ENCODE measurements at regions not wholly inside any gene's neighbourhood (a gene's known extent, or its start where the extent isn't known, plus 50 kb on each side); places are given as distances from the start of the nearest gene placed in this dataset.
A peak's percentile ranks its signal among the peaks of the same experiment; 100 is the strongest.
"Not testable (repeated sequence)": the region's sequence is repeated elsewhere in the genome, so short reads cannot be mapped to it uniquely, and the experiment has no call there.

- DNase-seq (ENCODE audit: low read depth, low spot score) = no peak
These were observed 95.3 kb upstream of the SGK1 start for GRCh38 chr6:134413241-134413643.

- DNase-seq (ENCODE audit: low read depth, low spot score) = no peak
These were observed 92.6 kb upstream of the SGK1 start for GRCh38 chr6:134410541-134410940.

DNA sequence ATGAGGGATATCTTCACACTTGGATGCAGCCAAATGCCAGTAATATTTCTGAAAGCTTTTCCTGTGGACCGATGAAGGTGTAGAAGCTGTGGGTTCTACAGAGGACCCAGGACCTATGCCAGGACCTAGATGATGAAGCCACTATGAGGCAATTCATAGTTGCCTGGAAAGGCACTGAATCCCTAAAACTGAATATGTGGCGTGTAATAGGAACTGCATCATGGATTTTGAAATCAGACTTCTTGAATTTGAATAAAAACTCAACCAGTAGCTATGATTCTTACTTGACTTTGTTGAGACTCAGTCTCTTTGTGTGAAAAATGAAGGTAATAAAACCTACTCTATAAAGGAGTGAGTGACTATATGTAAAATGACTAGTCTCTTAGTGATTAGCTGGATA is 89.9 kb upstream of the SGK1 start:
- DNase-seq (ENCODE audit: low read depth, low spot score) = no peak

DNA sequence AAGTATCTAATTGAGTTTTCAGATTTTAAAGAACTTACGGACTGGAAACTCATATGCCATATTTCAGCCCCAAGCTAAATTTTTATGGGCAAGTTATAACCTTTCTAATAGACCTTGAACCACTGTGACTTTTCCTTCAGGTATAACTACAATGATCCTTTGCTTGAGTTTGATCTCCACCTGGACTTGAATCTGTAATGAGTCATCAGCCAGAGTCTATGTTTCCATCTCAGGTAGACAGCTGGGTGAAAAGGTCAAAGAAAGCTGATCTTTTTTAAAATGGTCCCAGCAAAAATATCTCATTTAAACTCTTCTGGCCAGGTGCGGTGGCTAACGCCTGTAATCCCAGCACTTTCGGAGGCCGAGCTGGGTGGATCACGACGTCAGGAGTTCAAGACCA is 88.4 kb upstream of the SGK1 start:
- DNase-seq (ENCODE audit: low read depth, low spot score) = no peak

- peak; percentile 15 for DNase-seq (ENCODE audit: low read depth, low spot score)
These were observed 87.6 kb upstream of the SGK1 start for GRCh38 chr6:134405386-134406087.

DNA sequence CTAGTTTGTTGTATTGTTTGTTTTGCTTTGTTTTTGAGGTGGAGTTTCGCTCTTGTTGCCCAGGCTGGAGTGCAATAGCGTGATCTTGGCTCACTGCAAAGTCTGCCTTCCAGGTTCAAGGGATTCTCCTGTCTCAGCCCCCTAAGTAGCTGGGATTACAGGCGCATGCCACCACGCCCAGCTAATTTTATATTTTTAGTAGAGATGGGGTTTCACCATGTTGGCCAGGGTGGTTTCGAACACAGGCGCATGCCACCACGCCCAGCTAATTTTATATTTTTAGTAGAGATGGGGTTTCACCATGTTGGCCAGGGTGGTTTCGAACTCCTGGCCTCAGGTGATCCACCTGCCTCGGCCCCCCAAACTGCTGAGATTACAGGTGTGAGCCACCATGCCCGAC is 85.4 kb upstream of the SGK1 start:
- not testable (repeated sequence) for DNase-seq (ENCODE audit: low read depth, low spot score)

DNA sequence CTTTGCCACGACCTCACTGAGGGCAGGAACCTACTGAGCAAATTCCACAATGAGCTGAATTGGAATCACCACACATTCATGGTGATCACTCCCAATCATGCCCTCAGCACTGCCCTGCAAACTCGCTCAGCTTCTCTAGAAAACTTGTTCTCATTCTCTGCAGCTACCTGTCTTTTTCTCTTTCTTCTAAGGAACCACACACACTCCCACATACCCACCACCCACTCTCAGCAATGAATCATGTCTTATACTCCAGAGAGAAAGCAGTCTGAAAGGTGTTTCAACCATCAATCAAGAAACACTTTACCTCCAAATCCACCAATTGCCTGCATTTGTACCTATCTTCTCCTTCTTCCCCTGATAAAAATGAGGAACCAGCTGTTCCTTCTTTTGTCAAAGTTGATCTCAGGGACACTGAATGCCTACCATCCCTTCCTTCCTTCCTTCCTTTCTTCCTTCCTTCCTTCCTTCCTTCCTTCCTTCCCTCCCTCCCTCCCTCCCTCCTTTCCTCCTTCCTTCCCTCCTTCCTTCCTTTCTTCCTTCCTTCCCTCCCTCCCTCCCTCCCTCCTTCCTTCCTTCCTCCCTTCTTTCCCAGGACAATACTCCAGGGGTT is 84.6 kb upstream of the SGK1 start:
- DNase-seq (ENCODE audit: low read depth, low spot score) = no peak

DNA sequence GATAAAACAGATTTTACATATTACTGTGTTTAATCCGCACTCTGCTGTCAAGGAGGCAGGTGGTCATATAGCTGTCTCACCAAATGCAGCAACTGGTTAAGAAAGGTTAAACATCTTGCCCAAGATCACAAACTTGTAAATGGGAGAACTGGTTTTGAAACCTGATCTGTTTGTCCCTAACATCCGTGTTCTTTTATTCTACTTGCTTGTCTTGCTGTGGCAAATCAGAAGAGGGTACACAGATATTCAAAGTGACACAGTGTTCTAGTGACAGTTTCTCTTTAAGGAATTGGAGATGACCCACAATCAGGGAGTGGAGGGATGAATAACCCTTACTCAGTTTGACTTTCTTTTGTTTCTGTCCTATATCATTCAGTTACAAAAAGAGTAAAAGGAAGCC is 83.0 kb upstream of the SGK1 start:
- DNase-seq (ENCODE audit: low read depth, low spot score) = no peak

- DNase-seq (ENCODE audit: low read depth, low spot score) = no peak
These were observed 80.5 kb upstream of the SGK1 start for GRCh38 chr6:134398453-134398852.

- DNase-seq (ENCODE audit: low read depth, low spot score) = no peak
These were observed 79.8 kb upstream of the SGK1 start for GRCh38 chr6:134397676-134398075.

DNA sequence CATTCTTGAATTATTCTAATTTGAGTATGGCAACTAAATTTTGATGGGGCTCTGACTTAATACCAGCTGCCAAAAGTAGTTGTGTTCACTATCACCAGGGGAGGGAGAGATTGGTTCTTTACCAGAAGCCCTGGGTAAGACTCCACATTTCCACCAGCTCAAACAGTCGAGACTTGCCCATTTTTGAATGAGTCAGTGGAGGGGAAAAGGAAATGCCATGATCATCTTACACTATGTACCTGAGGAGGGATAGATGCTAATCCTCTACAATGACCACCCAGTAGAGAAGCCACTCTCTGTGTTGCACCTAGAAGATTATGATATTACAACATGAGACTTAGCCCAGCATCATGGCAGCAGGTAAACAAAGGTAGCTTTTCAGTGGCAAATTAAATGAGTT is 77.0 kb upstream of the SGK1 start:
- DNase-seq (ENCODE audit: low read depth, low spot score) = no peak

DNA sequence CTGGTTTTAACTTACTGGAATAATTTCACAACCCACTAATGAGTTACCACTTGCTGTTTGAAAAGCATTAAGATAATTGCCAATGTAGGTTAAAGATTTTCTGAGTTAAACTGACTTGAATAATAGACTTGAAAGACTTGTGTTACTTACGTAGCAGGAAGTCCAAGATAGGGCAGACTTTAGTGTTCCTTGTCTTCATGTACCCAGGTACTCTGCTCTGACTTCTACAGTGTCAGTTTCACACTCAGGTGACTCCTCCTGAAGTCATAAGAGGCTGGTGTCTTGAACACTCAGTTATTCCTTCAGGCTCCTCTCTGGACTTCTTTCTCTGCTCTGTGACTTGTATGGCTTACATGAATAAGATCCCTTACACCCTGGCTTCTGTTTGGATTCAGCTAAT is 76.3 kb upstream of the SGK1 start:
- no peak for DNase-seq (ENCODE audit: low read depth, low spot score)

DNA sequence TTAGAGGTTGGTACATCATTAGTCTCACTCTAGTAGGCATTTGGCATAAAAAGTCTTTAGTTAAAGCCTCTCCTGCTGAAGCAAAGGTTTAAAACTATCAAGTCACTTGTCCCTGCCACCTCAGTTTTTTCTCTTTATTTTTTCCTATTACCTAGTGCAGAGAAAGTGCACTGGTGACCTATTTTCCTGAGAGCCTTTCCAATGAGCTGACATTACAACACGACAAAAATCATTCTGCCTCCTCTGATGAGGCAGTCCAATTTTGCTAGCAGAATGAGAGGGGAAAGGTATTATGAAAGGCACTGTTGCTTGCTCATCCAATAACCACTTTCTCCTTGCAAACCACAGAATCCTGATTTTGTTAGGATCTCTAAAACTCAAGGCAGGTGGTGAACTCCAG is 73.3 kb upstream of the SGK1 start:
- DNase-seq (ENCODE audit: low read depth, low spot score) = no peak

DNA sequence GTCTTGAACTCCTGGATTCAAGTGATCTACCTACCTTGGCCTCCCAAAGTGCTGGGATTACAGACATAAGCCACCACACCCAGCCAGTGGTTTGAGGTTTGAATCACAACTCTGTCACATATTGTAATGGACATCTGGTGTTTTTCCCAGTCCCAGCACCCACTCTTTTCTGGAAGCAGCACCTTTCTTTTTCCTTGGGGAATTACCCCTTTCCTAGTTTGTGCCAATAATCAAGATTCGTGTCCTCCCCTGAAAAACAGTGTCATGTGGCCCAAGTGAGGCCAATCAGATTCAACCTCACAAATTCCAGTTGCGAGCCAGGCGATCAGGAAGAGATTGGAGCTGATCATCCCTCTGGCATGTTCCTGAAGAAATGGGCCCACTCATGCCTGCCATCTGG is 71.7 kb upstream of the SGK1 start:
- DNase-seq (ENCODE audit: low read depth, low spot score) = no peak

DNA sequence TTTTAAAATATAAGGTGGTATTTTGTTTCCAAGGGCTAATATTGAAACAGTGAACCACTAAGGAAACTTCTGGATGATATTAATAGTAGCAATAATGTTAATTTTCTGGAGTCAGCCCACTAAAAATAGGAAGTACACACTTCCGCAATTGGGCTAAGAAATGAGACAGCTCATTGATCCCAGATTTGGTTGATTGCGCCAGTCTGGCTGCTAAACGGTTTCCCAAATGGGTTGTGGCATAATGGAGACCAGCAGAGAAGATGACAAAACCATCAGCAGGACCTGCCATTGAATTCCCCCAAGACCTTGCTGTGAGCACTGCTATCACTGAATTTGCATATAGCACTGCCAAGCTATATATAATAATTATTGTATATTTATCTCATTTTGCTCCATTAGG is 71.2 kb upstream of the SGK1 start:
- DNase-seq (ENCODE audit: low read depth, low spot score) = no peak

GRCh38 chr6:134386482-134386881 is 68.6 kb upstream of the SGK1 start:
- DNase-seq (ENCODE audit: low read depth, low spot score) = not testable (repeated sequence)

DNA sequence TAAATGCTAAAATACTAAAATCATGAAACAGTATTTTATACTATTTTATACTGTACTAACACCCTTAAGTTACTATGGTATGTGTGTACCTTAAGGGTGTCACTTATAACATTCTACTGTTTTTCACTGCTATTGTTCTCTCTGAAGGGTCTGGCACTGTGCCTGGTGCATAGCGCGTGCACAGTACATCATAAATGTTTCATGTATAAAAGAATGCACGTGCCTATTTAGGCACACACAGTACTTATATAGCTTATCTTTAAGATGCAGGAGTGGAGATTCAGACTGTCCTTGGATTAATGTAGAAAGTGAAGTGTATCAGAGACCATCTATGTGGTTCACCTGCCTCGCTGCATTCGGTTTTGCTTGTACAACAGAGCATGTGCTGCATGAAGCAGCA is 64.0 kb upstream of the SGK1 start:
- DNase-seq (ENCODE audit: low read depth, low spot score) = no peak

DNA sequence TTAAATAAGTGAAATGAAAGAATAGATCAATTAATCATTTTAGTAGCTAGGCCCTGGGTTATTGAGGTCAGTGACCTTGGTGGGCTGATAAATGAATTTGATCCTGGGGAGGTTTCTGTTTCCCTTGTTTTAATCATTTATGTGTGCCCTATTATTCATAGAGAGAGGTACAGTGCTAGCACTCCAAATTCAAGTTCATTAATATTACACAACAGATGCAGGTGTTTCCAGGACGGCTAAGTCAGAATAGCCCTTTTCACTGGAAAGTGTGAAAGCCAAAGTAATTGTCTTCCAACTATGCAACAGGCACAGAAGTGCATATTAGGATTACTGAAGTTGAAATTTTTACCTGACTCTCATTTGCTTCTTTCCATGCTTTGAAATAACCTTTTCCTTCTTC is 61.7 kb upstream of the SGK1 start:
- DNase-seq (ENCODE audit: low read depth, low spot score) = no peak

GRCh38 chr6:134379076-134379475 is 61.2 kb upstream of the SGK1 start:
- peak; percentile 85 for DNase-seq (ENCODE audit: low read depth, low spot score)

- DNase-seq (ENCODE audit: low read depth, low spot score) = no peak
These were observed 60.5 kb upstream of the SGK1 start for GRCh38 chr6:134378426-134378825.

GRCh38 chr6:134376785-134377184 is 58.9 kb upstream of the SGK1 start:
- DNase-seq (ENCODE audit: low read depth, low spot score) = no peak

- DNase-seq (ENCODE audit: low read depth, low spot score) = no peak
These were observed 57.3 kb upstream of the SGK1 start for GRCh38 chr6:134375220-134375580.

- peak; percentile 26 for DNase-seq (ENCODE audit: low read depth, low spot score)
These were observed 56.7 kb upstream of the SGK1 start for GRCh38 chr6:134374491-134375219.
